K562 (cell line): ENCODE measurements at regions not wholly inside any gene's neighbourhood (a gene's known extent, or its start where the extent isn't known, plus 50 kb on each side); places are given as distances from the start of the nearest gene placed in this dataset.

Experiments
- ATAC-seq: fragments of 200-7000 bp; cut with Tn5 transposase; 3 replicates; pipeline ENCODE4 v1.9.1; 2020; ENCODE audit warnings: moderate library complexity
- BruUV-seq: library from RNA; stranded (reverse); fragments of 400-500 nt; replicated peaks from 2 replicates; lab custom pipeline; 2021; lab: Mats Ljungman, UMichigan
- CTCF ChIA-PET: fragments of 300-600 bp; formaldehyde crosslinking; extraction: SDS; loops from one replicate; lab custom pipeline; 2021; ENCODE audit warnings: low intra/inter-chr PET ratio; lab: Yijun Ruan, JAX
- POLR2A ChIA-PET: fragments of 300-600, 350-650 bp; sonication (Branson Sonifier 250); formaldehyde crosslinking; extraction: SDS; loops from one replicate; lab custom pipeline; 2021; ENCODE audit warnings: antibody characterized with exemption, inconsistent platforms; lab: Yijun Ruan, JAX
- DNase-seq, 4 experiments: peaks; one replicate each; pipeline versions ENCODE4 v3.0.0 to v3.0.0-alpha.2; 2011 to 2018; ENCODE audit warnings: low spot score in 3 of 4, mixed read lengths in 3 of 4; ENCODE audit errors: extremely low read depth in 1 of 4
- FAIRE-seq: peaks from 2 replicates; lab custom pipeline; 2011; peaks lifted over from hg19 to GRCh38; lab: Jason Lieb, UNC
- H2AFZ ChIP-seq: 2 replicates; pipeline ENCODE4 v1.6.0; 2011; ENCODE audit warnings: low read depth, low read length, control low read depth, inconsistent platforms
- H3K27ac ChIP-seq: fragments of 200-600 bp; 3 replicates; pipeline ENCODE4 v1.8.0; 2011; ENCODE audit warnings: low read depth, mild to moderate bottlenecking, control low read depth, inconsistent platforms, low read length, moderate library complexity, mixed read lengths; ENCODE audit errors: extremely low read depth
- H3K27me3 ChIP-seq, 2 experiments: fragments of 300-600 bp in 1 of 2; 2 replicates in 1 of 2; 3 replicates in 1 of 2; pipeline versions ENCODE4 v1.6.0 to v1.8.0; 2011; ENCODE audit warnings: inconsistent platforms in 2 of 2, low read length in 2 of 2, mild to moderate bottlenecking in 1 of 2, mixed read lengths in 1 of 2, moderate library complexity in 1 of 2; ENCODE audit not compliant: control insufficient read depth in 2 of 2, insufficient read depth in 2 of 2
- H3K36me3 ChIP-seq: fragments of 300-600 bp; 3 replicates; pipeline ENCODE4 v1.8.0; 2011; ENCODE audit warnings: mild to moderate bottlenecking, low read length, inconsistent platforms; ENCODE audit not compliant: control insufficient read depth, insufficient read depth
- H3K4me1 ChIP-seq, 2 experiments: fragments of 200-600 bp in 1 of 2; replicated peaks in 1 of 2; 2 replicates in 1 of 2; 3 replicates in 1 of 2; pipeline versions ENCODE4 v1.5.1 to v1.8.0; 2011; ENCODE audit warnings: inconsistent platforms in 2 of 2, low read length in 2 of 2, mild to moderate bottlenecking in 1 of 2, mixed read lengths in 1 of 2, moderate library complexity in 1 of 2; ENCODE audit not compliant: control insufficient read depth in 2 of 2, insufficient read depth in 2 of 2
- H3K4me2 ChIP-seq: 2 replicates; pipeline ENCODE4 v1.6.1; 2011; ENCODE audit warnings: low read length, control low read depth, inconsistent platforms, mixed read lengths; ENCODE audit not compliant: insufficient read depth
- H3K4me3 ChIP-seq: fragments of 200-600 bp; sonication (generic), shearing (Covaris generic); 2 replicates; pipeline ENCODE4 v1.5.1; 2016; ENCODE audit warnings: control low read depth, inconsistent platforms
- H3K79me2 ChIP-seq: fragments of 200-600 bp; 3 replicates; pipeline ENCODE4 v1.8.0; 2011; ENCODE audit warnings: low read length, inconsistent platforms; ENCODE audit not compliant: control insufficient read depth, insufficient read depth
- H3K9ac ChIP-seq, 2 experiments: 2 replicates each; pipeline versions ENCODE4 v1.6.0 to v1.6.1; 2011; ENCODE audit warnings: low read depth in 2 of 2, low read length in 2 of 2, control low read depth in 1 of 2, inconsistent platforms in 1 of 2, mild to moderate bottlenecking in 1 of 2, mixed read lengths in 1 of 2; ENCODE audit not compliant: insufficient read depth in 1 of 2
- H3K9me1 ChIP-seq: one replicate; pipeline ENCODE4 v1.6.0; 2011; ENCODE audit warnings: inconsistent platforms, mild to moderate bottlenecking, low read length, moderate library complexity; ENCODE audit not compliant: control insufficient read depth, insufficient read depth
- H3K9me3 ChIP-seq: replicated peaks from 2 replicates; pipeline ENCODE4 v1.5.1; 2011; ENCODE audit warnings: low read depth, low read length, inconsistent platforms; ENCODE audit not compliant: control insufficient read depth, insufficient read depth
- H4K20me1 ChIP-seq: replicated peaks from 2 replicates; pipeline ENCODE4 v1.6.1; 2011; ENCODE audit warnings: low read length, inconsistent platforms, mixed read lengths; ENCODE audit not compliant: control insufficient read depth, insufficient read depth
- ADNP ChIP-seq: fragments of 200-800 bp; sonication (Bioruptor generic); IDR thresholded peaks from 2 replicates; pipeline ENCODE4 v1.6.1; 2016; ENCODE audit warnings: missing genetic modification characterization, missing compliant biosample characterization
- ARID4B ChIP-seq: sonication (generic); formaldehyde crosslinking; IDR thresholded peaks from 2 replicates; pipeline ENCODE4 v1.8.0; 2022; ENCODE audit warnings: mild to moderate bottlenecking, missing genetic modification reagents
- BCOR ChIP-seq: fragments of 450-650 bp; IDR thresholded peaks from 2 replicates; pipeline ENCODE4 v1.6.1; 2016
- CBX1 ChIP-seq: sonication (generic); IDR thresholded peaks from 2 replicates; pipeline ENCODE4 v1.6.1; 2016; ENCODE audit warnings: antibody characterized with exemption, low read depth, mild to moderate bottlenecking
- CHD1 ChIP-seq: fragments of 200-600 bp; sonication (generic); IDR thresholded peaks from one replicate; pipeline ENCODE4 v1.6.1; 2012; ENCODE audit warnings: mild to moderate bottlenecking, moderate library complexity, low read length, inconsistent platforms
- DACH1 ChIP-seq: fragments of 450-650 bp; IDR thresholded peaks from 2 replicates; pipeline ENCODE4 v1.6.1; 2018; ENCODE audit not compliant: partially characterized antibody
- DNMT1 ChIP-seq: fragments of 450-650 bp; IDR thresholded peaks from 2 replicates; pipeline ENCODE4 v1.6.1; 2016; ENCODE audit warnings: antibody characterized with exemption, mild to moderate bottlenecking
- DPF2 ChIP-seq: fragments of 450-650 bp; IDR thresholded peaks from 2 replicates; pipeline ENCODE4 v1.6.1; 2016
- FIP1L1 ChIP-seq: fragments of 200-400 bp; formaldehyde crosslinking; IDR thresholded peaks from 2 replicates; pipeline ENCODE4 v1.6.1; 2018; ENCODE audit warnings: mild to moderate bottlenecking, low read depth, low read length; ENCODE audit not compliant: poor library complexity, severe bottlenecking
- HDAC2 ChIP-seq: fragments of 450-650 bp; IDR thresholded peaks from 2 replicates; pipeline ENCODE4 v1.6.1; 2016; ENCODE audit warnings: mild to moderate bottlenecking
- KDM1A ChIP-seq, 2 experiments: fragments of 450-650 bp; IDR thresholded peaks; 2 replicates each; pipeline ENCODE4 v1.6.1; 2016; ENCODE audit warnings: mild to moderate bottlenecking in 2 of 2
- PHF20 ChIP-seq: fragments of 450-650 bp; IDR thresholded peaks from 2 replicates; pipeline ENCODE4 v1.6.1; 2018; ENCODE audit not compliant: partially characterized antibody
- PTBP1 ChIP-seq: fragments of 200-400 bp; formaldehyde crosslinking; IDR thresholded peaks from 2 replicates; pipeline ENCODE4 v1.6.1; 2017; ENCODE audit warnings: low read depth, low read length
- RBM25 ChIP-seq: fragments of 200-400 bp; formaldehyde crosslinking; IDR thresholded peaks from 2 replicates; pipeline ENCODE4 v1.6.1; 2018; ENCODE audit warnings: low read length, low read depth, moderate library complexity; ENCODE audit not compliant: severe bottlenecking
- RCOR1 ChIP-seq, 2 experiments: IDR thresholded peaks; 2 replicates each; pipeline ENCODE4 v1.6.1; 2012; ENCODE audit warnings: low read depth in 2 of 2, low read length in 2 of 2, borderline replicate concordance in 1 of 2, improper control_type of control experiment in 1 of 2
- SMARCA5 ChIP-seq: fragments of 450-650 bp; IDR thresholded peaks from 2 replicates; pipeline ENCODE4 v1.6.1; 2016
- TFAP4 ChIP-seq: sonication (generic); formaldehyde crosslinking; IDR thresholded peaks from 2 replicates; pipeline ENCODE4 v1.8.0; 2022; ENCODE audit warnings: missing genetic modification reagents, mild to moderate bottlenecking, moderate library complexity, borderline replicate concordance
- ZFP36 ChIP-seq: fragments of 150-350 bp; IDR thresholded peaks from 2 replicates; pipeline ENCODE4 v1.6.1; 2018; ENCODE audit warnings: low read length, low read depth; ENCODE audit not compliant: partially characterized antibody
- WGBS: fragments of 100-300 bp; shearing (Covaris generic); methylation state at CpG from one replicate; pipeline ENCODE4 v1.1.6; 2016; ENCODE audit warnings: low coverage, mixed read lengths; ENCODE audit not compliant: insufficient coverage; ENCODE audit errors: missing lambda C conversion rate; 5-methylcytosine and 5-hydroxymethylcytosine counted together
- in situ Hi-C: fragments of 300-500 bp; cut with MboI; formaldehyde crosslinking; loops from 4 replicates; pipeline ENCODE4 v1.15.0; 2018; ENCODE audit warnings: inconsistent platforms, mixed read lengths
- intact Hi-C: fragments of 100-400 bp; cut with micrococcal nuclease; formaldehyde crosslinking; loops from 2 replicates; pipeline ENCODE4 v1.14.2; 2022

GRCh38 chr12:124425667-124426066, 130.8 kb downstream of the RFLNA start:
- H3K4me3 ChIP-seq, result no peak overlapping the region
- no peaks in the 10 kb centered on the region for H4K20me1 ChIP-seq
- WGBS, result 93% methylated on average over 5 of the region's 6 CpGs
- H2AFZ ChIP-seq, result no peak overlapping the region
- H3K27ac ChIP-seq, result no peak overlapping the region; the same call in 2 of the 3 replicates
- H3K27me3 ChIP-seq, result no peaks in the 10 kb centered on the region
- H3K9me1 ChIP-seq, result no peaks in the 10 kb centered on the region
- ChIA-PET CTCF (no interaction called here), POLR2A (interaction anchor here (0.5 to 1.0 kb wide), 2 partner anchors 29 to 345 kb away, joined by 3 read pairs; no protein-coding TSS in a partner anchor)
- H3K9me3 ChIP-seq, result no peaks in the 10 kb centered on the region
- FAIRE-seq (no peak), DNase-seq (no peak), ATAC-seq (no peak)
- intact Hi-C loops, result no loop called here
- H3K79me2 ChIP-seq, result peaks cover 7% of the 10 kb centered on the region; the same call in 2 of the 3 replicates
- H3K4me2 ChIP-seq, result no peak overlapping the region
- H3K4me1 ChIP-seq, result peaks cover 19 to 54% of the 10 kb centered on the region in 2 experiments
- BruUV-seq, result no TSS peak
- no peak overlapping the region for H3K9ac ChIP-seq
- in situ Hi-C loops, result no loop called here
- peaks cover 69% of the 10 kb centered on the region; the same call in 2 of the 3 replicates for H3K36me3 ChIP-seq
- TF ChIP-seq ZFP36 (peak; percentile 85), RCOR1 (IDR thresholded peaks at IDR 0.05; ENCODE audit: borderline replicate concordance in 1 of 2, low read depth in 2 of 2, low read length in 2 of 2) (peak in 1 of 2 experiments; percentile 43; a peak in 1 of 4 replicates), CHD1 (no peak), CBX1 (no peak), FIP1L1 (no peak), HDAC2 (peak; percentile 31; the same call in 1 of the 2 replicates), RBM25 (peak; percentile 94), ARID4B (no peak), BCOR (peak; percentile 94), PHF20 (peak; percentile 40), SMARCA5 (peak; percentile 29; the same call in 1 of the 2 replicates), DNMT1 (no peak), KDM1A (IDR thresholded peaks at IDR 0.05) (peak; percentile 34 to 75; a peak in 3 of 4 replicates), DACH1 (peak; percentile 51), PTBP1 (peak; percentile 89; the same call in 1 of the 2 replicates), DPF2 (no peak), TFAP4 (0 out of 2 replicates have a peak, but pooled peaks have one; percentile 17), ADNP (tag) (peak; percentile 54)
